Smooth muscle cell (in vitro differentiated cells): ENCODE measurements at regions not wholly inside any gene's neighbourhood (a gene's known extent, or its start where the extent isn't known, plus 50 kb on each side); places are given as distances from the start of the nearest gene placed in this dataset.

ENCODE experiments used
- DNase-seq: peaks from one replicate; lab custom pipeline; 2025; ENCODE audit not compliant: unreplicated experiment; lab: John Stamatoyannopoulos, UW
- H2AFZ ChIP-seq: fragments of 200-600 bp; sonication (generic); 2 replicates; pipeline ENCODE4 v1.6.0; 2016; ENCODE audit warnings: antibody characterized with exemption, low read depth, mild to moderate bottlenecking
- H3F3A ChIP-seq: fragments of 200-600 bp; sonication (generic); 2 replicates; pipeline ENCODE4 v1.6.0; 2017; ENCODE audit warnings: antibody characterized with exemption, low read depth
- H3K27ac ChIP-seq: fragments of 200-600 bp; sonication (generic); 2 replicates; pipeline ENCODE4 v1.5.1; 2016; ENCODE audit warnings: low read depth, mild to moderate bottlenecking
- H3K27me3 ChIP-seq: fragments of 200-600 bp; sonication (generic); 2 replicates; pipeline ENCODE4 v1.6.1; 2016; ENCODE audit warnings: low read depth, mild to moderate bottlenecking
- H3K36me3 ChIP-seq: fragments of 200-600 bp; sonication (generic); 2 replicates; pipeline ENCODE4 v1.5.1; 2016; ENCODE audit warnings: low read depth
- H3K4me1 ChIP-seq: fragments of 200-600 bp; sonication (generic); 2 replicates; pipeline ENCODE4 v1.5.1; 2016; ENCODE audit warnings: low read depth
- H3K4me2 ChIP-seq: fragments of 200-600 bp; sonication (generic); 2 replicates; pipeline ENCODE4 v1.6.0; 2016; ENCODE audit warnings: mild to moderate bottlenecking
- H3K4me3 ChIP-seq: fragments of 200-600 bp; sonication (generic); 2 replicates; pipeline ENCODE4 v1.5.1; 2016; ENCODE audit warnings: mild to moderate bottlenecking
- H3K79me2 ChIP-seq: fragments of 200-600 bp; sonication (generic); 2 replicates; pipeline ENCODE4 v1.6.0; 2016; ENCODE audit warnings: low read depth, mild to moderate bottlenecking
- H3K9ac ChIP-seq: fragments of 200-600 bp; sonication (generic); 2 replicates; pipeline ENCODE4 v1.6.0; 2016; ENCODE audit warnings: low read depth
- H3K9me3 ChIP-seq: fragments of 200-600 bp; sonication (generic); replicated peaks from 2 replicates; pipeline ENCODE4 v1.5.1; 2016; ENCODE audit warnings: low read depth
- H4K20me1 ChIP-seq: fragments of 200-600 bp; sonication (generic); 2 replicates; pipeline ENCODE4 v1.6.0; 2016; ENCODE audit warnings: low read depth
- CTCF ChIP-seq: fragments of 200-600 bp; sonication (generic); IDR thresholded peaks from 2 replicates; pipeline ENCODE4 v1.5.1; 2017; ENCODE audit warnings: borderline replicate concordance, mild to moderate bottlenecking, antibody characterized with exemption; ENCODE audit not compliant: insufficient read depth, poor library complexity, severe bottlenecking
- WGBS: methylation state at CpG from one replicate; pipeline ENCODE4 v1.1.7; 2016; ENCODE audit warnings: low lambda C conversion rate; 5-methylcytosine and 5-hydroxymethylcytosine counted together

- WGBS, result 51% methylated on average over 3 of the region's 3 CpGs
- Histone ChIP-seq H2AFZ (peak overlapping the region; percentile 75), H3K4me1 (no peaks in the 10 kb centered on the region), H3K4me2 (peak overlapping the region; percentile 50), H4K20me1 (no peaks in the 10 kb centered on the region), H3K36me3 (no peaks in the 10 kb centered on the region), H3K9me3 (no peaks in the 10 kb centered on the region), H3F3A (no peaks in the 10 kb centered on the region), H3K9ac (no peak overlapping the region), H3K4me3 (peak overlapping the region; percentile 23), H3K27me3 (no peaks in the 10 kb centered on the region), H3K79me2 (no peaks in the 10 kb centered on the region), H3K27ac (no peak overlapping the region)
- TF ChIP-seq CTCF, result peak; percentile 78
- no peak for DNase-seq
These were observed 195.6 kb upstream of the TACR3 start for GRCh38 chr4:103915224-103915869.

GRCh38 chr4:103907414-103907813, 187.6 kb upstream of the TACR3 start:
- Histone ChIP-seq H3K27ac (no peak overlapping the region), H3K36me3 (no peaks in the 10 kb centered on the region), H3K4me3 (no peak overlapping the region), H3F3A (no peaks in the 10 kb centered on the region), H3K9ac (no peak overlapping the region), H3K9me3 (no peaks in the 10 kb centered on the region), H3K4me2 (no peak overlapping the region), H3K27me3 (no peaks in the 10 kb centered on the region), H3K4me1 (no peaks in the 10 kb centered on the region), H2AFZ (no peak overlapping the region), H4K20me1 (no peaks in the 10 kb centered on the region), H3K79me2 (no peaks in the 10 kb centered on the region)
- 96% methylated on average over 2 of the region's 2 CpGs for WGBS
- no peak for TF ChIP-seq CTCF
- DNase-seq, result no peak

GRCh38 chr4:103904123-103904522, 184.3 kb upstream of the TACR3 start:
- Histone ChIP-seq H3K36me3 (no peaks in the 10 kb centered on the region), H3K9ac (no peak overlapping the region), H3K79me2 (no peaks in the 10 kb centered on the region), H2AFZ (no peak overlapping the region), H3K4me3 (no peak overlapping the region), H3F3A (no peaks in the 10 kb centered on the region), H3K27me3 (no peaks in the 10 kb centered on the region), H3K27ac (no peak overlapping the region), H3K4me2 (no peak overlapping the region), H3K4me1 (no peaks in the 10 kb centered on the region), H4K20me1 (no peaks in the 10 kb centered on the region), H3K9me3 (no peaks in the 10 kb centered on the region)
- no peak for TF ChIP-seq CTCF
- no peak for DNase-seq

GRCh38 chr4:103902730-103903129, 182.9 kb upstream of the TACR3 start:
- no peaks in the 10 kb centered on the region for H3K79me2 ChIP-seq
- no peaks in the 10 kb centered on the region for H3K27me3 ChIP-seq
- H3K4me1 ChIP-seq, result no peaks in the 10 kb centered on the region
- no peak for DNase-seq
- 92% methylated on average over 2 of the region's 2 CpGs for WGBS
- H2AFZ ChIP-seq, result no peak overlapping the region
- H3K27ac ChIP-seq, result no peak overlapping the region
- H3K4me2 ChIP-seq, result no peak overlapping the region
- TF ChIP-seq CTCF, result no peak
- no peaks in the 10 kb centered on the region for H3K9me3 ChIP-seq
- H3K4me3 ChIP-seq, result no peak overlapping the region
- H3K9ac ChIP-seq, result no peak overlapping the region
- no peaks in the 10 kb centered on the region for H4K20me1 ChIP-seq
- H3F3A ChIP-seq, result no peaks in the 10 kb centered on the region
- no peaks in the 10 kb centered on the region for H3K36me3 ChIP-seq
